Mesenchymal stem cell (in vitro differentiated cells and primary cell): ENCODE measurements at regions not wholly inside any gene's neighbourhood (a gene's known extent, or its start where the extent isn't known, plus 50 kb on each side); places are given as distances from the start of the nearest gene placed in this dataset.
"Not testable (repeated sequence)": the region's sequence is repeated elsewhere in the genome, so short reads cannot be mapped to it uniquely, and the experiment has no call there.

Source experiments
- DNase-seq: peaks from one replicate; pipeline ENCODE4 v3.0.0-alpha.2; 2013
- H2AFZ ChIP-seq: one replicate; pipeline ENCODE4 v1.6.1; 2013; ENCODE audit warnings: low read depth, mild to moderate bottlenecking, control low read depth, inconsistent platforms, low read length, moderate library complexity
- H2AK5ac ChIP-seq: 2 replicates; pipeline ENCODE4 v1.6.1; 2013; ENCODE audit warnings: low read length, moderate library complexity, mild to moderate bottlenecking, inconsistent platforms; ENCODE audit not compliant: severe bottlenecking
- H2BK120ac ChIP-seq: one replicate; pipeline ENCODE4 v1.6.1; 2013; ENCODE audit warnings: low read depth, mild to moderate bottlenecking, inconsistent platforms, low read length, moderate library complexity
- H2BK12ac ChIP-seq, 2 experiments: one replicate each; pipeline ENCODE4 v1.6.1; 2013; ENCODE audit warnings: inconsistent platforms in 2 of 2, low read length in 2 of 2, mild to moderate bottlenecking in 2 of 2, moderate library complexity in 2 of 2, control low read depth in 1 of 2
- H2BK15ac ChIP-seq: one replicate; pipeline ENCODE4 v1.6.1; 2013; ENCODE audit warnings: mild to moderate bottlenecking, low read depth, inconsistent platforms; ENCODE audit not compliant: poor library complexity, severe bottlenecking
- H2BK5ac ChIP-seq: 2 replicates; pipeline ENCODE4 v1.6.1; 2013; ENCODE audit warnings: low read depth, mild to moderate bottlenecking, low read length, control low read depth, inconsistent platforms; ENCODE audit not compliant: poor library complexity, severe bottlenecking
- H3K14ac ChIP-seq, 2 experiments: one replicate each; pipeline ENCODE4 v1.6.1; 2013; ENCODE audit warnings: inconsistent platforms in 2 of 2, low read length in 2 of 2, control low read depth in 1 of 2, mild to moderate bottlenecking in 1 of 2, moderate library complexity in 1 of 2
- H3K18ac ChIP-seq, 2 experiments: one replicate each; pipeline ENCODE4 v1.6.1; 2013; ENCODE audit warnings: inconsistent platforms in 2 of 2, low read length in 2 of 2, control low read depth in 1 of 2, low read depth in 1 of 2, mild to moderate bottlenecking in 1 of 2
- H3K23ac ChIP-seq, 2 experiments: one replicate each; pipeline ENCODE4 v1.6.1; 2013; ENCODE audit warnings: inconsistent platforms in 2 of 2, low read length in 2 of 2, mild to moderate bottlenecking in 2 of 2, moderate library complexity in 2 of 2, control low read depth in 1 of 2
- H3K27ac ChIP-seq: 2 replicates; pipeline ENCODE4 v1.5.1; 2013; ENCODE audit warnings: mild to moderate bottlenecking, moderate library complexity, low read length, control low read depth, inconsistent platforms; ENCODE audit not compliant: poor library complexity, severe bottlenecking
- H3K27me3 ChIP-seq, 2 experiments: 2 replicates each; pipeline versions ENCODE4 v1.6.1 to v1.7.0; 2013; ENCODE audit warnings: low read length in 2 of 2, mild to moderate bottlenecking in 2 of 2, moderate library complexity in 2 of 2, control low read depth in 1 of 2, inconsistent platforms in 1 of 2; ENCODE audit not compliant: control insufficient read depth in 1 of 2, insufficient read depth in 1 of 2
- H3K36me3 ChIP-seq, 2 experiments: 2 replicates each; pipeline versions ENCODE4 v1.6.1 to v1.7.0; 2013; ENCODE audit warnings: low read length in 2 of 2, control low read depth in 1 of 2, inconsistent platforms in 1 of 2, low read depth in 1 of 2, mild to moderate bottlenecking in 1 of 2; ENCODE audit not compliant: insufficient read depth in 2 of 2, control insufficient read depth in 1 of 2
- H3K4ac ChIP-seq, 2 experiments: one replicate each; pipeline ENCODE4 v1.6.1; 2013; ENCODE audit warnings: inconsistent platforms in 2 of 2, low read length in 2 of 2, mild to moderate bottlenecking in 2 of 2, moderate library complexity in 2 of 2, control low read depth in 1 of 2, low read depth in 1 of 2
- H3K4me1 ChIP-seq: 2 replicates; pipeline ENCODE4 v1.6.1; 2013; ENCODE audit warnings: low read depth, low read length, control low read depth; ENCODE audit not compliant: control insufficient read depth, insufficient read depth
- H3K4me2 ChIP-seq: 2 replicates; pipeline ENCODE4 v1.6.1; 2013; ENCODE audit warnings: low read length, mild to moderate bottlenecking, inconsistent platforms; ENCODE audit not compliant: poor library complexity, severe bottlenecking
- H3K4me3 ChIP-seq, 2 experiments: 2 replicates each; pipeline versions ENCODE4 v1.5.1 to v1.7.0; 2013; ENCODE audit warnings: low read length in 2 of 2, mild to moderate bottlenecking in 2 of 2, control low read depth in 1 of 2, low read depth in 1 of 2; ENCODE audit not compliant: insufficient read depth in 1 of 2
- H3K79me1 ChIP-seq: replicated peaks from 2 replicates; pipeline ENCODE4 v1.6.1; 2013; ENCODE audit warnings: mild to moderate bottlenecking, control low read depth, low read length, inconsistent platforms; ENCODE audit not compliant: poor library complexity, severe bottlenecking
- H3K9ac ChIP-seq: 2 replicates; pipeline ENCODE4 v1.7.0; 2013; ENCODE audit warnings: mild to moderate bottlenecking, low read length, moderate library complexity
- H3K9me3 ChIP-seq: 2 replicates; pipeline ENCODE4 v1.7.0; 2013; ENCODE audit warnings: mild to moderate bottlenecking, low read length; ENCODE audit not compliant: control insufficient read depth
- H4K8ac ChIP-seq: one replicate; pipeline ENCODE4 v1.6.1; 2013; ENCODE audit warnings: inconsistent platforms, mild to moderate bottlenecking, low read length, moderate library complexity
- H4K91ac ChIP-seq: one replicate; pipeline ENCODE4 v1.6.1; 2013; ENCODE audit warnings: mild to moderate bottlenecking, low read length, inconsistent platforms
- WGBS: methylation state at CpG from one replicate; pipeline ENCODE4 v1.1.7; 2013; ENCODE audit warnings: mixed read lengths; 5-methylcytosine and 5-hydroxymethylcytosine counted together

- not testable (repeated sequence) for DNase-seq, H3K79me1 ChIP-seq, H4K91ac ChIP-seq, H3K36me3 ChIP-seq, H3K18ac ChIP-seq, H2AK5ac ChIP-seq, H3K4me1 ChIP-seq, H3K4ac ChIP-seq, H3K9ac ChIP-seq, H3K27ac ChIP-seq, H2BK12ac ChIP-seq, H2BK5ac ChIP-seq, H3K23ac ChIP-seq, H2BK15ac ChIP-seq, H2BK120ac ChIP-seq, H3K4me2 ChIP-seq, H3K4me3 ChIP-seq, H3K14ac ChIP-seq, H3K9me3 ChIP-seq, H4K8ac ChIP-seq, H2AFZ ChIP-seq, H3K27me3 ChIP-seq
- 83% methylated on average over 23 of the region's 23 CpGs for WGBS
Observed at GRCh38 chr4:3596957-3597733, 64.9 kb upstream of the LRPAP1 start.

- H3K4ac ChIP-seq, H3K27ac ChIP-seq, H3K9me3 ChIP-seq, DNase-seq, H4K91ac ChIP-seq, H3K4me2 ChIP-seq, H4K8ac ChIP-seq, H2AFZ ChIP-seq, H3K79me1 ChIP-seq, H2BK12ac ChIP-seq, H3K36me3 ChIP-seq, H3K27me3 ChIP-seq, H3K23ac ChIP-seq, H3K9ac ChIP-seq, H3K14ac ChIP-seq, H3K4me3 ChIP-seq, H2BK120ac ChIP-seq, H3K18ac ChIP-seq, H3K4me1 ChIP-seq, H2AK5ac ChIP-seq, H2BK5ac ChIP-seq, H2BK15ac ChIP-seq: not testable (repeated sequence)
- 88% methylated on average over 24 of the region's 27 CpGs for WGBS
Observed at GRCh38 chr4:3595627-3596291, 63.5 kb upstream of the LRPAP1 start.

DNA sequence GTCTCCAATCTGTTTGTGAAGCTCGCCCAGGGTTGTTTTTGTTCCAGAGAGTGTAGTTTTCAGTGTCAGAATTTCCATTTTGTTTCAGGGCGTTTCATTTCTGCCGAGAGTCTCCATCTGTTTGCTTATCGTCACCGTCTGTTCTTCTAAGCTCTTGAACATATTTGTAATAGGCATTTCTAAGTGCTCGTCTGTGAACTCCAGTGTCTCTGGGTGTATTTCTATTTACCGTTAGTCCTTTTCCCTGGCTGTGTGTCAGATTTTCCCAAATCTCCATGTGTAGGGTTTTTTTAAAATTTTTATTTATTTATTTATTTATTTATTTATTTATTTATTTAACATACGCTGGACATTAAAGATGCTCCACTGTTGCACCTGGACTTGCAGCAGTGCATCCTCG, 62.5 kb upstream of the LRPAP1 start:
- peaks cover 0 to 15% of the 10 kb centered on the region in 2 experiments for H3K27me3 ChIP-seq
- not testable (repeated sequence) for H3K4me1 ChIP-seq, H3K4me2 ChIP-seq, H3K79me1 ChIP-seq, H3K4ac ChIP-seq, H2BK120ac ChIP-seq, H3K9ac ChIP-seq, H3K18ac ChIP-seq, H2BK15ac ChIP-seq, H2BK12ac ChIP-seq, H2BK5ac ChIP-seq, H3K9me3 ChIP-seq, DNase-seq, H3K36me3 ChIP-seq, H2AFZ ChIP-seq, H3K4me3 ChIP-seq, H3K23ac ChIP-seq, H3K27ac ChIP-seq, H2AK5ac ChIP-seq, H4K8ac ChIP-seq, H3K14ac ChIP-seq, H4K91ac ChIP-seq
- WGBS: 83% methylated on average over 8 of the region's 9 CpGs

DNA sequence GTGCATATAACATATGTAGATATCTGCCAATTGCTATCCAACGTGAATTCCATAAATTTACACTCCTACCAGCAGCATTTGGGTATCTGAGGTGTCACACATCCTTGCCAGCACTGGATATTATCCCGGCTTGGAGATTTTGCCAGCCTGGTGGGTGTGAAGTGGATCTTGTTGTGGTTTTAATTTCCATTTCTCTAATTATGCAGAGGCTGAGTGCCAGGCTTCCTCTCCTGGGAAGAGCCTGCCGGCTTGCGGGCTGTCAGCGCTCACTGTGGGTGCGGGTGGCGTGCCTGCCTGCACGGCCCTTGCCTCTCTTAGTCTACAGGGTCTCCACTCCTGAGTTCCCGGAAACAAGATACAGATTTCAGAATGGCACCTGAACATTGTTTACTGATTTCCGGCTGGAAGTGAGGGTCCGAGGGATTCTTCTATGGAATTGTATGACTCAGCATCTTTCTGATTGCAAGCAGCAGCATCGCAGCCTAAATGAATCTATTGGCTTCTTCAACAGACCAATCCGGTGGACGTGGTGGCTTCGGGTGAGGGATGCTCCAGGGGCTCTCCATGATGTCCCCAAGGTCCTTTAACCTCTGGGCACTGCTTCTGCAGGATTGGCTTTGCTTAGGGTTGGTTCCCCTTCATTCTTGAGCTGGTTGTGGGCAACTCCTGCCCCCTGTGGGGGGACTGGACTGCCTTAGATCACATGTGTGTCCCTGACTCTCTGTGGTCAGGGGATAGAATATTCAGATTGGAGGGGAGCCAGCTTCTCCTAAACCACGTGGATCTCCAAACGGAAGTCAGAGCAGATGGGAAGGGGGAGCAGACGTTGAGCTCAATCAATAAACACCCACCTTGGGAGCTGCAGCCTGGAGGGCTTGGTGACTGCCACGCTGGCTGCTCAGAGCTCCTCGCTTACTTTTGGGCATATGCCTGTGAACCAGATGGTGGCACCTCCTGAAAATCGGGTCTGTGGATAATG, 58.0 kb upstream of the LRPAP1 start:
- not testable (repeated sequence) for H3K36me3 ChIP-seq, H2AFZ ChIP-seq, H2AK5ac ChIP-seq, H3K4me3 ChIP-seq, H3K4me2 ChIP-seq, H2BK5ac ChIP-seq, H3K18ac ChIP-seq, H2BK120ac ChIP-seq, H4K8ac ChIP-seq, H2BK12ac ChIP-seq, H3K79me1 ChIP-seq, H3K23ac ChIP-seq, DNase-seq, H4K91ac ChIP-seq, H3K27ac ChIP-seq, H3K4ac ChIP-seq, H3K4me1 ChIP-seq, H2BK15ac ChIP-seq, H3K14ac ChIP-seq, H3K9ac ChIP-seq, H3K9me3 ChIP-seq
- WGBS: 88% methylated on average over 13 of the region's 21 CpGs
- H3K27me3 ChIP-seq: peaks cover 0 to 21% of the 10 kb centered on the region in 2 experiments
